ENCODE measurements at regions not wholly inside any gene's neighbourhood (a gene's known extent, or its start where the extent isn't known, plus 50 kb on each side); places are given as distances from the start of the nearest gene placed in this dataset.

DNA sequence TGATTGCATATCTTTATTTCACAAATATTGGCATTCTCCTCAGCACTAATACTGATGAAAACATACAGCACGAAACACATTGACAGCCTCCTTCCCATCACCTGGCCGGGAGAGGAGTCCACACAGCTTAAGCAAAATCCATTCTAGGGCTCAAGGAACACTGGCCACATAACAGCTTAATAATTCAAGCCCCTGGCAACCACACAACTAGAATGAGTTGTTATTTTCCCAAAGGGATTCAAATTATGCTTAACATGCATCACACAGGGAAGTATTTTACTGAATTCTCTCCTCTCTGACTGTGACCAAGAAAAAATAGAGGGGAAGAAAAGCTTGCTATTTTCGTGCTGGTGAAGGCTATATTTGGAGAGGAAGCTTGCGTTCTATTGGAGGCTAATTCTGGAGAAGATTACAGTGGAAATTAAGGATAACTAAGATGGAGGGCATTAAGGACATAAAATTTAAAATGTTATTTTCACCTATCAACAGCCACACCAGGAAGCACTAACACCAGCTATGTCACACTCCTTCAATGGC, 198.5 kb downstream of the ADGRG6 start:
- TF ChIP-seq, protein P1, sequence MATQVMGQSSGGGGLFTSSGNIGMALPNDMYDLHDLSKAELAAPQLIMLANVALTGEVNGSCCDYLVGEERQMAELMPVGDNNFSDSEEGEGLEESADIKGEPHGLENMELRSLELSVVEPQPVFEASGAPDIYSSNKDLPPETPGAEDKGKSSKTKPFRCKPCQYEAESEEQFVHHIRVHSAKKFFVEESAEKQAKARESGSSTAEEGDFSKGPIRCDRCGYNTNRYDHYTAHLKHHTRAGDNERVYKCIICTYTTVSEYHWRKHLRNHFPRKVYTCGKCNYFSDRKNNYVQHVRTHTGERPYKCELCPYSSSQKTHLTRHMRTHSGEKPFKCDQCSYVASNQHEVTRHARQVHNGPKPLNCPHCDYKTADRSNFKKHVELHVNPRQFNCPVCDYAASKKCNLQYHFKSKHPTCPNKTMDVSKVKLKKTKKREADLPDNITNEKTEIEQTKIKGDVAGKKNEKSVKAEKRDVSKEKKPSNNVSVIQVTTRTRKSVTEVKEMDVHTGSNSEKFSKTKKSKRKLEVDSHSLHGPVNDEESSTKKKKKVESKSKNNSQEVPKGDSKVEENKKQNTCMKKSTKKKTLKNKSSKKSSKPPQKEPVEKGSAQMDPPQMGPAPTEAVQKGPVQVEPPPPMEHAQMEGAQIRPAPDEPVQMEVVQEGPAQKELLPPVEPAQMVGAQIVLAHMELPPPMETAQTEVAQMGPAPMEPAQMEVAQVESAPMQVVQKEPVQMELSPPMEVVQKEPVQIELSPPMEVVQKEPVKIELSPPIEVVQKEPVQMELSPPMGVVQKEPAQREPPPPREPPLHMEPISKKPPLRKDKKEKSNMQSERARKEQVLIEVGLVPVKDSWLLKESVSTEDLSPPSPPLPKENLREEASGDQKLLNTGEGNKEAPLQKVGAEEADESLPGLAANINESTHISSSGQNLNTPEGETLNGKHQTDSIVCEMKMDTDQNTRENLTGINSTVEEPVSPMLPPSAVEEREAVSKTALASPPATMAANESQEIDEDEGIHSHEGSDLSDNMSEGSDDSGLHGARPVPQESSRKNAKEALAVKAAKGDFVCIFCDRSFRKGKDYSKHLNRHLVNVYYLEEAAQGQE (tag by site-specific recombination; IDR thresholded peaks at IDR 0.05), result no peak
- TF ChIP-seq, protein P2, sequence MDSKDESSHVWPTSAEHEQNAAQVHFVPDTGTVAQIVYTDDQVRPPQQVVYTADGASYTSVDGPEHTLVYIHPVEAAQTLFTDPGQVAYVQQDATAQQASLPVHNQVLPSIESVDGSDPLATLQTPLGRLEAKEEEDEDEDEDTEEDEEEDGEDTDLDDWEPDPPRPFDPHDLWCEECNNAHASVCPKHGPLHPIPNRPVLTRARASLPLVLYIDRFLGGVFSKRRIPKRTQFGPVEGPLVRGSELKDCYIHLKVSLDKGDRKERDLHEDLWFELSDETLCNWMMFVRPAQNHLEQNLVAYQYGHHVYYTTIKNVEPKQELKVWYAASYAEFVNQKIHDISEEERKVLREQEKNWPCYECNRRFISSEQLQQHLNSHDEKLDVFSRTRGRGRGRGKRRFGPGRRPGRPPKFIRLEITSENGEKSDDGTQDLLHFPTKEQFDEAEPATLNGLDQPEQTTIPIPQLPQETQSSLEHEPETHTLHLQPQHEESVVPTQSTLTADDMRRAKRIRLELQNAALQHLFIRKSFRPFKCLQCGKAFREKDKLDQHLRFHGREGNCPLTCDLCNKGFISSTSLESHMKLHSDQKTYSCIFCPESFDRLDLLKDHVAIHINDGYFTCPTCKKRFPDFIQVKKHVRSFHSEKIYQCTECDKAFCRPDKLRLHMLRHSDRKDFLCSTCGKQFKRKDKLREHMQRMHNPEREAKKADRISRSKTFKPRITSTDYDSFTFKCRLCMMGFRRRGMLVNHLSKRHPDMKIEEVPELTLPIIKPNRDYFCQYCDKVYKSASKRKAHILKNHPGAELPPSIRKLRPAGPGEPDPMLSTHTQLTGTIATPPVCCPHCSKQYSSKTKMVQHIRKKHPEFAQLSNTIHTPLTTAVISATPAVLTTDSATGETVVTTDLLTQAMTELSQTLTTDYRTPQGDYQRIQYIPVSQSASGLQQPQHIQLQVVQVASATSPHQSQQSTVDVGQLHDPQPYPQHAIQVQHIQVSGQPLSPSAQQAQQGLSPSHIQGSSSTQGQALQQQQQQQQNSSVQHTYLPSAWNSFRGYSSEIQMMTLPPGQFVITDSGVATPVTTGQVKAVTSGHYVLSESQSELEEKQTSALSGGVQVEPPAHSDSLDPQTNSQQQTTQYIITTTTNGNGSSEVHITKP (tag by site-specific recombination; IDR thresholded peaks at IDR 0.05), result no peak
- TF ChIP-seq ZNF292 (tag by site-specific recombination; IDR thresholded peaks at IDR 0.05; ENCODE audit: borderline replicate concordance, low read depth), result no peak
- TF ChIP-seq, protein P3, sequence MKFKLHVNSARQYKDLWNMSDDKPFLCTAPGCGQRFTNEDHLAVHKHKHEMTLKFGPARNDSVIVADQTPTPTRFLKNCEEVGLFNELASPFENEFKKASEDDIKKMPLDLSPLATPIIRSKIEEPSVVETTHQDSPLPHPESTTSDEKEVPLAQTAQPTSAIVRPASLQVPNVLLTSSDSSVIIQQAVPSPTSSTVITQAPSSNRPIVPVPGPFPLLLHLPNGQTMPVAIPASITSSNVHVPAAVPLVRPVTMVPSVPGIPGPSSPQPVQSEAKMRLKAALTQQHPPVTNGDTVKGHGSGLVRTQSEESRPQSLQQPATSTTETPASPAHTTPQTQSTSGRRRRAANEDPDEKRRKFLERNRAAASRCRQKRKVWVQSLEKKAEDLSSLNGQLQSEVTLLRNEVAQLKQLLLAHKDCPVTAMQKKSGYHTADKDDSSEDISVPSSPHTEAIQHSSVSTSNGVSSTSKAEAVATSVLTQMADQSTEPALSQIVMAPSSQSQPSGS (tag by site-specific recombination; IDR thresholded peaks at IDR 0.05; ENCODE audit: low read depth), result no peak
- TF ChIP-seq, protein P4, sequence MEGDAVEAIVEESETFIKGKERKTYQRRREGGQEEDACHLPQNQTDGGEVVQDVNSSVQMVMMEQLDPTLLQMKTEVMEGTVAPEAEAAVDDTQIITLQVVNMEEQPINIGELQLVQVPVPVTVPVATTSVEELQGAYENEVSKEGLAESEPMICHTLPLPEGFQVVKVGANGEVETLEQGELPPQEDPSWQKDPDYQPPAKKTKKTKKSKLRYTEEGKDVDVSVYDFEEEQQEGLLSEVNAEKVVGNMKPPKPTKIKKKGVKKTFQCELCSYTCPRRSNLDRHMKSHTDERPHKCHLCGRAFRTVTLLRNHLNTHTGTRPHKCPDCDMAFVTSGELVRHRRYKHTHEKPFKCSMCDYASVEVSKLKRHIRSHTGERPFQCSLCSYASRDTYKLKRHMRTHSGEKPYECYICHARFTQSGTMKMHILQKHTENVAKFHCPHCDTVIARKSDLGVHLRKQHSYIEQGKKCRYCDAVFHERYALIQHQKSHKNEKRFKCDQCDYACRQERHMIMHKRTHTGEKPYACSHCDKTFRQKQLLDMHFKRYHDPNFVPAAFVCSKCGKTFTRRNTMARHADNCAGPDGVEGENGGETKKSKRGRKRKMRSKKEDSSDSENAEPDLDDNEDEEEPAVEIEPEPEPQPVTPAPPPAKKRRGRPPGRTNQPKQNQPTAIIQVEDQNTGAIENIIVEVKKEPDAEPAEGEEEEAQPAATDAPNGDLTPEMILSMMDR (tag by site-specific recombination; IDR thresholded peaks at IDR 0.05), result no peak
- no peak for TF ChIP-seq SP7 (tag by site-specific recombination; IDR thresholded peaks at IDR 0.05)
- no peak for TF ChIP-seq ZNF184 (tag by site-specific recombination; IDR thresholded peaks at IDR 0.05)
- TF ChIP-seq, protein P5, sequence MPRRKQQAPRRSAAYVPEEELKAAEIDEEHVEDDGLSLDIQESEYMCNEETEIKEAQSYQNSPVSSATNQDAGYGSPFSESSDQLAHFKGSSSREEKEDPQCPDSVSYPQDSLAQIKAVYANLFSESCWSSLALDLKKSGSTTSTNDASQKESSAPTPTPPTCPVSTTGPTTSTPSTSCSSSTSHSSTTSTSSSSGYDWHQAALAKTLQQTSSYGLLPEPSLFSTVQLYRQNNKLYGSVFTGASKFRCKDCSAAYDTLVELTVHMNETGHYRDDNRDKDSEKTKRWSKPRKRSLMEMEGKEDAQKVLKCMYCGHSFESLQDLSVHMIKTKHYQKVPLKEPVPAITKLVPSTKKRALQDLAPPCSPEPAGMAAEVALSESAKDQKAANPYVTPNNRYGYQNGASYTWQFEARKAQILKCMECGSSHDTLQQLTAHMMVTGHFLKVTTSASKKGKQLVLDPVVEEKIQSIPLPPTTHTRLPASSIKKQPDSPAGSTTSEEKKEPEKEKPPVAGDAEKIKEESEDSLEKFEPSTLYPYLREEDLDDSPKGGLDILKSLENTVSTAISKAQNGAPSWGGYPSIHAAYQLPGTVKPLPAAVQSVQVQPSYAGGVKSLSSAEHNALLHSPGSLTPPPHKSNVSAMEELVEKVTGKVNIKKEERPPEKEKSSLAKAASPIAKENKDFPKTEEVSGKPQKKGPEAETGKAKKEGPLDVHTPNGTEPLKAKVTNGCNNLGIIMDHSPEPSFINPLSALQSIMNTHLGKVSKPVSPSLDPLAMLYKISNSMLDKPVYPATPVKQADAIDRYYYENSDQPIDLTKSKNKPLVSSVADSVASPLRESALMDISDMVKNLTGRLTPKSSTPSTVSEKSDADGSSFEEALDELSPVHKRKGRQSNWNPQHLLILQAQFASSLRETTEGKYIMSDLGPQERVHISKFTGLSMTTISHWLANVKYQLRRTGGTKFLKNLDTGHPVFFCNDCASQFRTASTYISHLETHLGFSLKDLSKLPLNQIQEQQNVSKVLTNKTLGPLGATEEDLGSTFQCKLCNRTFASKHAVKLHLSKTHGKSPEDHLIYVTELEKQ (tag by site-specific recombination; IDR thresholded peaks at IDR 0.05; ENCODE audit: borderline replicate concordance), result no peak
- TF ChIP-seq, protein P6, sequence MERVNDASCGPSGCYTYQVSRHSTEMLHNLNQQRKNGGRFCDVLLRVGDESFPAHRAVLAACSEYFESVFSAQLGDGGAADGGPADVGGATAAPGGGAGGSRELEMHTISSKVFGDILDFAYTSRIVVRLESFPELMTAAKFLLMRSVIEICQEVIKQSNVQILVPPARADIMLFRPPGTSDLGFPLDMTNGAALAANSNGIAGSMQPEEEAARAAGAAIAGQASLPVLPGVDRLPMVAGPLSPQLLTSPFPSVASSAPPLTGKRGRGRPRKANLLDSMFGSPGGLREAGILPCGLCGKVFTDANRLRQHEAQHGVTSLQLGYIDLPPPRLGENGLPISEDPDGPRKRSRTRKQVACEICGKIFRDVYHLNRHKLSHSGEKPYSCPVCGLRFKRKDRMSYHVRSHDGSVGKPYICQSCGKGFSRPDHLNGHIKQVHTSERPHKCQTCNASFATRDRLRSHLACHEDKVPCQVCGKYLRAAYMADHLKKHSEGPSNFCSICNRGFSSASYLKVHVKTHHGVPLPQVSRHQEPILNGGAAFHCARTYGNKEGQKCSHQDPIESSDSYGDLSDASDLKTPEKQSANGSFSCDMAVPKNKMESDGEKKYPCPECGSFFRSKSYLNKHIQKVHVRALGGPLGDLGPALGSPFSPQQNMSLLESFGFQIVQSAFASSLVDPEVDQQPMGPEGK (tag by site-specific recombination; IDR thresholded peaks at IDR 0.05), result no peak
- TF ChIP-seq GLI4 (tag by site-specific recombination; IDR thresholded peaks at IDR 0.05), result no peak
- TF ChIP-seq ZNF274 (IDR thresholded peaks at IDR 0.05; ENCODE audit: low read length), result no peak
- TF ChIP-seq ZNF274 (tag by site-specific recombination; IDR thresholded peaks at IDR 0.05; ENCODE audit: borderline replicate concordance), result no peak
- no peak for TF ChIP-seq MYNN (tag by site-specific recombination; IDR thresholded peaks at IDR 0.05; ENCODE audit: borderline replicate concordance)
- TF ChIP-seq ZNF112 (tag by site-specific recombination; IDR thresholded peaks at IDR 0.05), result no peak
- no peak for TF ChIP-seq SP2 (tag by site-specific recombination; IDR thresholded peaks at IDR 0.05)

All from HEK293 (cell line).